CD4-positive, alpha-beta T cell treated with Interleukin-4 for 1 hour (primary cell): ENCODE measurements at regions not wholly inside any gene's neighbourhood (a gene's known extent, or its start where the extent isn't known, plus 50 kb on each side); places are given as distances from the start of the nearest gene placed in this dataset.

ENCODE experiments used
- DNase-seq, 2 donors: peaks; one replicate each; pipeline ENCODE4 v3.0.0-alpha.2; 2020 to 2022

GRCh38 chr5:97745817-97746216 lies 562.8 kb upstream of the RIOK2 start:
- no peak for DNase-seq

GRCh38 chr5:97750576-97750975 lies 567.5 kb upstream of the RIOK2 start:
- DNase-seq = no peak

DNA sequence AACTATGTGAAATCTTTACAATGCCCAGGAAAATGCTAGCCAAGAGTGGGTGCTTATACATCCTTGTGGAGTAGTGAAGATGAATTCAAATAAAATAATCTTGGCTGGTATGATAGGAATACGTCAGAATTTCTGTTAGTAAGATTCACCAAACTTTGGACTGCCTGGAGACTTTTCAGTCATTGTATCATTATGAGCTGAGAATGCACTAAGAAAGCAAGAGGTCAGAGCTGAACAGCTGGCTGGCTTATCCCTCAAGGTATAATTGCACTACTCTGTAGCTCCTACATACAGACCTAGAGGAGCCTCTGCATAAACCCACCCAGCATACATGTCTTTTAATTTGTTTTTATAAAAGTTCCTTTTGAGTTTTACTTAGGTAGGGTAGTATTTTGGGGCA lies 568.5 kb upstream of the RIOK2 start:
- DNase-seq = no peak

- DNase-seq = no peak
Measured at GRCh38 chr5:97752871-97753270, 569.8 kb upstream of the RIOK2 start.

DNA sequence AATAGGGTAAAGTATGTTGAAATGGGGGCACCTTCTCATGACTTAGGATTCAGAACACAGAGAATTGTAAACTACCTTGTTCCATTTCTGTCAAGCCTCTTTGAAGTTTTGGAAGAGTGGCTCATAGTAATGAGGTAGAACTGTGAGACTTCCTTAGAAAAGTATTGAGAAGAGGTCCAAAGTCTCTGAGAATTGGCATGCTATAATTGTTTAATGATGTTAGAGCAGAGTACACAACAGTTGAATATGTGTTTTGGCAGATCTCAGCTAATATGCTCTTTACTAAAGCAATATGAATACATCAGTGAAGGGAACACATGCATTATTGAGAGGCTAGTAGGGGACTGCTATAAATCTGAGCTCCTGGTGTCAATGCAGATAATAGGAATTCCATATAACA lies 579.4 kb upstream of the RIOK2 start:
- no peak for DNase-seq

GRCh38 chr5:97764700-97765099 lies 581.7 kb upstream of the RIOK2 start:
- no peak for DNase-seq

DNA sequence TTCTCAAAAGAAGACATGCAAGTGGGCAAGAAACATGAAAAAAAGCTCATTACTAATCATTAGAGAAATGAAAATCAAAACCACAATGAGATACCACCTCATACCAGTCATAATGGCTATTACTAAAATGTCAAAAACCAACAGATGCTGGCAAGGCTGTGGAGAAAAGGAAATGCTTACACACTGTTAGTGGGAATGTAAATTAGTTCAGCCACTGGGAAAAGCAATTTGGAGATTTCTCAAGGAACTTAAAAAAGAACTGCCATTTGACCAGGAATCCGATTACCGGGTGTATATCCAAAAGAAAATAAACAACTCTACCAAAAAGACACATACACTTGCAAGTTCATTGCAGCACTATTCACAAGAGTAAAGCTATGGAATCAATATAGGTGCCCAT lies 595.4 kb upstream of the RIOK2 start:
- no peak for DNase-seq

- DNase-seq = no peak
Measured at GRCh38 chr5:97788369-97788768, 605.3 kb upstream of the RIOK2 start.

- no peak for DNase-seq
Measured at GRCh38 chr5:97797994-97798451, 615.0 kb upstream of the RIOK2 start.

DNA sequence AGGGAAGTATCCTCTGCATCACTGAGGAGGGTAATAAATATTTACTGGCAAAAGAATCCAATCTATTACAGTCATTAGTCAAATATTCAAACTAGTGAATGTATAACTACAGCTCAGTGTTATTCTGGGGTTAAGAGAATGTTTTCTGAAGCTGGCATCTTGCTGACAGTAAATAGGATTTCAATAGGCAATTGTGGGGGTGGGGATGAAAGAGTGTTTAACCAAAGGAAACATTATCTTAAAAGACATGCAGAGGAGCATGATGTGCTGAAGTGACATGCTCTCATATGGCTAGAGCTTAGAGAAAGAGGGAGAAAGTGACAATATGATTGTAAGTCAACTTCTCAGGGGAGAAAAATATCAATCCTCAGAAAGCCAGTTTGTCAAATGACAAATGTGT lies 618.4 kb upstream of the RIOK2 start:
- DNase-seq = no peak

GRCh38 chr5:97820138-97820537 lies 637.1 kb upstream of the RIOK2 start:
- DNase-seq = no peak

GRCh38 chr5:97832645-97833296 lies 649.7 kb upstream of the RIOK2 start:
- DNase-seq = no peak

DNA sequence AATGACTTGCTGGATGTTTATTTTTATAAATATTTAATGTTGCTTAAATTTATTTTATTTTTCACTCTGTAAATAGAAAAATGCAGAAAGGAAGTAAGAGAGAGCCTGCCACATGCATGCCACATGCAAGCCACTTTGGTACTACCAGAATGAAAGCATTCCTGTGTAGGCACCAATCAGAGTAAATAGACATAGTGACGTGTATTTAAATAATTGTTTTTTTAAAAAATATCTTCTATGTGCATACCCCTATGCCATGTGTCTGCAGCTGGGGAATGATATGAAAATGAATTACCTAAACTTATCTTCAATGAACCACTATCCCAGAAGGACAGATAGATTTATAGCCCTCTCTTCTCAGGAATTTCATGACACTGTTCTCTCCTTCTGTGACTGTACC lies 651.5 kb upstream of the RIOK2 start:
- no peak for DNase-seq

GRCh38 chr5:97835112-97835511 lies 652.1 kb upstream of the RIOK2 start:
- no peak for DNase-seq

GRCh38 chr5:97836816-97837215 lies 653.8 kb upstream of the RIOK2 start:
- DNase-seq = no peak

- DNase-seq = no peak
Measured at GRCh38 chr5:97838214-97838613, 655.2 kb upstream of the RIOK2 start.

GRCh38 chr5:97839341-97840086 lies 656.5 kb upstream of the RIOK2 start:
- DNase-seq = no peak

DNA sequence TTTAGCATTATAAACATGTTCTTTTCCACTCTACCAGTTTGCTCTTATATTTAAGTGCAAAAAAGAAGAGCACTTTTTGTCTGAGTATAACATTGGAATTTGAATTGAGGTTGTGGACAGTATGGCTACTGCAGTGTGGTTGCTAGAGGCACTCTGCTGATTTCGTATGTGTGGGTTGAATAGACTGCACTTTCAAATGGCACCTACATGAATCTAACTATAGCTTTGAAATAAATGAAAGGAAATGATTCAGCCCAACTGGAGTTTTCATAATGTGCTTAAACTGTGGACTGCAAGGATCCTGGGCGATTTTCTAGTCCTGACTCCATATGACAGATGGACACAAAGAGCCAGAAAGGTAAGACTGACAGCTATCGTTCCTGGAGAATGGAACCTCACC lies 657.6 kb upstream of the RIOK2 start:
- DNase-seq = no peak

GRCh38 chr5:97842687-97843086 lies 659.6 kb upstream of the RIOK2 start:
- DNase-seq = no peak

DNA sequence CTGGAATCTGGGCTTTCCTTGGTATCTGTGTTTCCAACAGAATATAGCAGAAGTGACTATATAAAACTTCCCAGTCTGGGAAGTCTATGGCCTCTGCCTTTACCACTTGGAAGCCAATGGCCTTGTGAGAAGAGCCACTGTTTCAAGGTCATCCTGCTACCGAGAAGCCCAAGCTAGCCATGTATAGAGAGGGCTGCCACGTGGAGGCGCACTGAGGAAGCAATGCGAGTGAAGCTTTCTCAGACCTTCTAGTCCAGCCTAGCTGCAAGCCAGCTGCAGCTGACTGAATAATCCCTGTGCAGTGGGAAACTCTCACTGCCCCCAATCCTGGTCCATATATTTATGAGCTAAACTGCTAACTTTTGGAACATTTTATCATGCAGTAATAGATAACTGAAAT lies 661.8 kb upstream of the RIOK2 start:
- DNase-seq = no peak

DNA sequence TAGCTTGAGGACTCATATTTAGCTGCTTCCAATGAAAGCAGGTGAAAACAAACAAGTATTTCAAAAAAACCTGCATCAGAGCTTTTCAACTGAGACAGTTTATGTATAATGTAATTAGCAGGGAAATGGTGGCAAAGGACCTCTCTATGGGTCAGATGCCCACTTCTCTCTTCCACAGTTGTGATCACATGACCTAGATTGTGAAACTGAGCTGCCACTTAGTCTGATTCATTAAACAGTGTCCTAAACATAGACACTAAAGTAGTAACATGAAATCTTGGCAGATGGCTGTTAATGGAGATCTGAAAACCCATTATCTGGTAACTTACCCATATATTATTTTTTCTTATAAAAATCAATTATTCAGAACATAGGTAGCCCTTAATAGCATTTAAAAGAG lies 663.6 kb upstream of the RIOK2 start:
- no peak for DNase-seq

- no peak for DNase-seq
Measured at GRCh38 chr5:97847920-97848631, 665.0 kb upstream of the RIOK2 start.

- DNase-seq = no peak
Measured at GRCh38 chr5:97851036-97851435, 668.0 kb upstream of the RIOK2 start.
